ENCODE measurements at regions not wholly inside any gene's neighbourhood (a gene's known extent, or its start where the extent isn't known, plus 50 kb on each side); places are given as distances from the start of the nearest gene placed in this dataset.
"Not testable (repeated sequence)": the region's sequence is repeated elsewhere in the genome, so short reads cannot be mapped to it uniquely, and the experiment has no call there.

GRCh38 chr18:76046221-76046620 lies 448.8 kb downstream of the ZNF516 start:
- no peak for DNase-seq (ENCODE audit: low read depth)

GRCh38 chr18:76042511-76042910 lies 452.5 kb downstream of the ZNF516 start:
- DNase-seq (ENCODE audit: low read depth): no peak

GRCh38 chr18:76018210-76018609 lies 476.8 kb downstream of the ZNF516 start:
- no peak for DNase-seq (ENCODE audit: low read depth)

GRCh38 chr18:76013057-76013456 lies 482.0 kb downstream of the ZNF516 start:
- DNase-seq (ENCODE audit: low read depth): no peak

GRCh38 chr18:76005632-76006208 lies 489.3 kb downstream of the ZNF516 start:
- no peak for DNase-seq (ENCODE audit: low read depth)

- DNase-seq (ENCODE audit: low read depth): not testable (repeated sequence)
Measured at GRCh38 chr18:75987913-75988312, 507.1 kb downstream of the ZNF516 start.

- no peak for DNase-seq (ENCODE audit: low read depth)
Measured at GRCh38 chr18:75984853-75985252, 510.2 kb downstream of the ZNF516 start.

- no peak for DNase-seq (ENCODE audit: low read depth)
Measured at GRCh38 chr18:75981102-75981501, 513.9 kb downstream of the ZNF516 start.

- peak; percentile 1 for DNase-seq (ENCODE audit: low read depth)
Measured at GRCh38 chr18:75977081-75977480, 518.0 kb downstream of the ZNF516 start.

- DNase-seq (ENCODE audit: low read depth): no peak
Measured at GRCh38 chr18:75970212-75970611, 524.8 kb downstream of the ZNF516 start.

GRCh38 chr18:75966431-75966830 lies 528.6 kb downstream of the ZNF516 start:
- DNase-seq (ENCODE audit: low read depth): no peak

- DNase-seq (ENCODE audit: low read depth): no peak
Measured at GRCh38 chr18:75962036-75962572, 532.9 kb downstream of the ZNF516 start.

- DNase-seq (ENCODE audit: low read depth): not testable (repeated sequence)
Measured at GRCh38 chr18:75960356-75960755, 532.9 kb upstream of the SMIM21 start.

GRCh38 chr18:75959150-75959549 lies 531.6 kb upstream of the SMIM21 start:
- no peak for DNase-seq (ENCODE audit: low read depth)

- no peak for DNase-seq (ENCODE audit: low read depth)
Measured at GRCh38 chr18:75958683-75959082, 531.2 kb upstream of the SMIM21 start.

GRCh38 chr18:75945265-75945933 lies 517.9 kb upstream of the SMIM21 start:
- DNase-seq (ENCODE audit: low read depth): no peak

- no peak for DNase-seq (ENCODE audit: low read depth)
Measured at GRCh38 chr18:75937306-75937705, 509.8 kb upstream of the SMIM21 start.

- DNase-seq (ENCODE audit: low read depth): no peak
Measured at GRCh38 chr18:75936862-75937261, 509.4 kb upstream of the SMIM21 start.

GRCh38 chr18:75931079-75931478 lies 503.6 kb upstream of the SMIM21 start:
- DNase-seq (ENCODE audit: low read depth): no peak

GRCh38 chr18:75928706-75929105 lies 501.2 kb upstream of the SMIM21 start:
- no peak for DNase-seq (ENCODE audit: low read depth)

GRCh38 chr18:75927791-75928190 lies 500.3 kb upstream of the SMIM21 start:
- no peak for DNase-seq (ENCODE audit: low read depth)

- DNase-seq (ENCODE audit: low read depth): no peak
Measured at GRCh38 chr18:75926811-75927210, 499.3 kb upstream of the SMIM21 start.

GRCh38 chr18:75923169-75923568 lies 495.7 kb upstream of the SMIM21 start:
- DNase-seq (ENCODE audit: low read depth): peak; percentile 72

All from myocyte (in vitro differentiated cells).